ENCODE measurements at regions not wholly inside any gene's neighbourhood (a gene's known extent, or its start where the extent isn't known, plus 50 kb on each side); places are given as distances from the start of the nearest gene placed in this dataset.
"Not testable (repeated sequence)": the region's sequence is repeated elsewhere in the genome, so short reads cannot be mapped to it uniquely, and the experiment has no call there.

GRCh38 chr20:26057135-26057752 lies 360.6 kb upstream of the ZNF337 start:
- TF ChIP-seq POLR2AphosphoS5 (IDR thresholded peaks at IDR 0.05; ENCODE audit: low read depth); CTCF (conservative IDR thresholded peaks at IDR 0.05; ENCODE audit: low read depth in 2 of 2); REST (IDR thresholded peaks at IDR 0.05; ENCODE audit: unreplicated experiment); EZH2phosphoT487 (IDR thresholded peaks at IDR 0.05; ENCODE audit: unreplicated experiment); JUNB (IDR thresholded peaks at IDR 0.05; ENCODE audit: unreplicated experiment); EZH2 (IDR thresholded peaks at IDR 0.05; ENCODE audit: low read depth, unreplicated experiment); CREB1 (CRISPR knock-in tag; IDR thresholded peaks at IDR 0.05; ENCODE audit: low read depth): not testable (repeated sequence)

Measured in GM23338 (cell line).